ENCODE measurements at regions not wholly inside any gene's neighbourhood (a gene's known extent, or its start where the extent isn't known, plus 50 kb on each side); places are given as distances from the start of the nearest gene placed in this dataset.

DNA sequence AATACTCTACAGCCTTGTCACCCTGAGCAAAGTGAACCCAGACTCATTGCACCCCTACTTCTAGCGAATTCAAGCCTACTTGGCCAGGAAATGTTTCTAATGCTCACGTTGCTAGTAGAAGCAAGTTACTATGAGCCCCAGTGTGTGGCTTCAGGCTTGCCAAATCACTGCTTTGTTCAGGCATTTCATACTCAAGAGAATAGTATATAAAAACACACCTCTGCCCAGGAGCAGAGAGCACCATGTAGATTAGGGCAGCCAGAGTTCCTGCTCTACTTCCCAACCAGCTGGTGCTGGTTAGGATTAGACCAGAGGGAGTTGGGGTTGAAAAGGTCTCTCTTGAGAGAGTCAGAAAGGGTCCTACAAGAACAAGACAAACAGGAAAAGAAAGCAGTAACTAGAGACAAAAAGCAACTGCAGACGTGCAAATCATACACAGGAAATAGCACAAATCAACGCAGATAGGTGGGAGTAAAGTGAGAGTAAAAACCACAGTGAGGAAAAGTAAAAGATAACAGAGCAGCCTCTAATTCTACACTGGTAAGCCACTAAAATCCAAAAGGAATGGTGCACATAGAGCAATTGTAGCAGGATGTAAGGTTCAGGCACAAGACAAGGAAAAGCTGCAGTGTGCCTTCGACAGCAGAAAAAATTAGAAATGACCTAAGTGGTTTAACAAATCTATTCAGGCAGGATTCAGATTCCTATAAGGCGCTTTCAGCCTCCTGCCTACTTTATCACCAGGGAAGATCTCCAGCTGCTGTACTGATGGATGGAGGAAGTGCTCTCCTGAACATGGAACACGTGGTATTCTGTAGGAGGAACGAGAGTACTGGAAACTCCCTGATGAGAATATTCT, 49.6 kb upstream of the KIF2A start:
- DNase-seq (ENCODE audit: low read depth, low spot score), result no peak
